BE2C (cell line): ENCODE measurements at regions not wholly inside any gene's neighbourhood (a gene's known extent, or its start where the extent isn't known, plus 50 kb on each side); places are given as distances from the start of the nearest gene placed in this dataset.

Experiments used
- DNase-seq: peaks from one replicate; pipeline ENCODE4 v3.0.0-alpha.2; 2020
- H3K27me3 ChIP-seq: fragments of 250-450 bp; sonication (Bioruptor Pico); 2 replicates; pipeline ENCODE4 v1.5.1; 2020; ENCODE audit warnings: mild to moderate bottlenecking
- H3K36me3 ChIP-seq: fragments of 250-450 bp; sonication (Bioruptor Pico); 2 replicates; pipeline ENCODE4 v1.5.1; 2020; ENCODE audit warnings: mild to moderate bottlenecking
- H3K4me1 ChIP-seq: fragments of 250-450 bp; sonication (Bioruptor Pico); 2 replicates; pipeline ENCODE4 v1.5.1; 2020
- H3K4me3 ChIP-seq: 2 replicates; pipeline ENCODE4 v1.5.1; 2011; ENCODE audit warnings: low read depth, low read length
- H3K9me3 ChIP-seq: fragments of 250-450 bp; sonication (Bioruptor Pico); 2 replicates; pipeline ENCODE4 v1.5.1; 2020
- CTCF ChIP-seq: IDR thresholded peaks from 2 replicates; pipeline ENCODE4 v1.5.1; 2012; ENCODE audit warnings: mild to moderate bottlenecking, low read depth, low read length

- DNase-seq: no peak
- no peak for TF ChIP-seq CTCF
These were observed 52.5 kb upstream of the SPTLC3 start for GRCh38 chr20:12956303-12956702.

DNA sequence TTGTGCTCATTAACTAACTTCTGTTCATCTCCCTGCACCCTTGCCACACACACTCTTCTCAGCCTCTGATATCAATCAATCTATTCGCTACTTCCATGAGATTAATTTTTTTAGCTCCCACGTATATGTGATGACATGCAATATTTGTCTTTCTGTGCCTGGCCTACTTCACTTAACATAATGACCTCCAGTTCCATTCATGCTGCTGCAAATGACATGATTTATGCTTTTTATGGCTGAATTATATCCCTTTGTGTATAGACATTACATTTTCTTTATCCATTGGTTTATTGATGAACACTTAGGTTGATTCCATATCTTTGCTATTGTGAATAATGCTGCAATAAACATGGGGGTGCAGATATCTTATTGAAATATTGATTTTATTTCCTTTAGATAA, 50.8 kb upstream of the SPTLC3 start:
- DNase-seq: no peak
- TF ChIP-seq CTCF: no peak
- no peaks in the 10 kb centered on the region for H3K4me1 ChIP-seq

More at GRCh38 chr20:12956303-12956702, 52.5 kb upstream of the SPTLC3 start:
- Histone ChIP-seq H3K27me3 (no peaks in the 10 kb centered on the region), H3K9me3 (no peaks in the 10 kb centered on the region), H3K4me3 (no peak overlapping the region), H3K4me1 (no peaks in the 10 kb centered on the region), H3K36me3 (no peaks in the 10 kb centered on the region)

More for the DNA sequence above, 50.8 kb upstream of the SPTLC3 start:
- H3K9me3 ChIP-seq: no peaks in the 10 kb centered on the region
- H3K27me3 ChIP-seq: no peaks in the 10 kb centered on the region
- H3K36me3 ChIP-seq: no peaks in the 10 kb centered on the region
- no peak overlapping the region for H3K4me3 ChIP-seq
